B cell (primary cell): ENCODE measurements at regions not wholly inside any gene's neighbourhood (a gene's known extent, or its start where the extent isn't known, plus 50 kb on each side); places are given as distances from the start of the nearest gene placed in this dataset.

Experiments
- ATAC-seq: fragments of 200-7000 bp; cut with Tn5 transposase; one replicate; pipeline ENCODE4 v1.10.0; 2021; ENCODE audit warnings: low read depth, mild to moderate bottlenecking, moderate number of reproducible peaks, moderate library complexity
- CTCF ChIA-PET: fragments of 350-600 bp; sonication (Branson Sonifier 250); formaldehyde crosslinking; loops from one replicate; lab custom pipeline; 2021; ENCODE audit warnings: antibody characterized with exemption, inconsistent platforms; lab: Charles Lee
- POLR2A ChIA-PET: fragments of 350-600 bp; sonication (Branson Sonifier 250); formaldehyde crosslinking; loops from one replicate; lab custom pipeline; 2021; ENCODE audit warnings: antibody characterized with exemption; lab: Charles Lee
- DNase-seq: peaks from one replicate; pipeline ENCODE4 v3.0.0; 2013
- H2AFZ ChIP-seq: 2 replicates; pipeline ENCODE4 v1.6.1; 2012; ENCODE audit warnings: mild to moderate bottlenecking, low read depth, low read length; ENCODE audit not compliant: insufficient read depth, poor library complexity, severe bottlenecking
- H3K27ac ChIP-seq, 2 donors: 1 replicate in 1 of 2; 2 replicates in 1 of 2; pipeline ENCODE4 v1.5.1; 2012 to 2013; ENCODE audit warnings: low read length in 2 of 2, mild to moderate bottlenecking in 2 of 2, moderate library complexity in 1 of 2
- H3K27me3 ChIP-seq, 4 experiments: fragments of 200-600 bp in 1 of 4; sonication (generic) in 1 of 4; replicated peaks in 1 of 4; 1 replicate in 2 of 4; 2 replicates in 2 of 4; pipeline versions ENCODE4 v1.6.1 to v1.7.0; 2013 to 2016; ENCODE audit warnings: low read length in 3 of 4, mild to moderate bottlenecking in 2 of 4, mixed read lengths in 1 of 4, moderate library complexity in 1 of 4; ENCODE audit not compliant: insufficient read depth in 4 of 4, control insufficient read depth in 3 of 4; ENCODE audit errors: control extremely low read depth in 1 of 4
- H3K36me3 ChIP-seq, 2 experiments: replicated peaks in 1 of 2; 1 replicate in 1 of 2; 2 replicates in 1 of 2; pipeline versions ENCODE4 v1.6.1 to v1.7.1; 2013; ENCODE audit warnings: low read length in 1 of 2; ENCODE audit not compliant: insufficient read depth in 2 of 2, control insufficient read depth in 1 of 2; ENCODE audit errors: control extremely low read depth in 1 of 2, extremely low read depth in 1 of 2
- H3K4me1 ChIP-seq, 2 donors: fragments of 200-600 bp in 1 of 2; sonication (generic) in 1 of 2; 1 replicate in 1 of 2; 2 replicates in 1 of 2; pipeline versions ENCODE4 v1.5.1 to v1.6.1; 2013 to 2017; ENCODE audit warnings: low read length in 2 of 2; ENCODE audit not compliant: control insufficient read depth in 2 of 2, insufficient read depth in 2 of 2
- H3K4me2 ChIP-seq: replicated peaks from 2 replicates; pipeline ENCODE3; 2012; ENCODE audit warnings: mild to moderate bottlenecking, low read depth, low read length; ENCODE audit not compliant: poor library complexity, severe bottlenecking
- H3K4me3 ChIP-seq, 5 experiments: fragments of 200-600 bp in 1 of 5; sonication (generic) in 1 of 5; 1 replicate in 3 of 5; 2 replicates in 2 of 5; pipeline versions ENCODE4 v1.5.1 to v1.7.0; 2011 to 2016; ENCODE audit warnings: low read length in 4 of 5, mild to moderate bottlenecking in 4 of 5, low read depth in 2 of 5, control low read depth in 1 of 5, moderate library complexity in 1 of 5; ENCODE audit not compliant: insufficient read depth in 1 of 5; ENCODE audit errors: control extremely low read depth in 1 of 5, extremely low read depth in 1 of 5
- H3K79me2 ChIP-seq: fragments of 200-600 bp; sonication (generic); one replicate; pipeline ENCODE4 v1.6.0; 2016; ENCODE audit warnings: low read length; ENCODE audit not compliant: control insufficient read depth, insufficient read depth
- H3K9ac ChIP-seq: fragments of 200-600 bp; sonication (generic); 2 replicates; pipeline ENCODE4 v1.6.1; 2017; ENCODE audit warnings: mild to moderate bottlenecking, low read length, moderate library complexity
- H3K9me3 ChIP-seq, 3 donors: one replicate each; pipeline versions ENCODE4 v1.6.1 to v1.7.1; 2013; ENCODE audit warnings: low read length in 2 of 3; ENCODE audit not compliant: control insufficient read depth in 2 of 3, insufficient read depth in 1 of 3; ENCODE audit errors: control extremely low read depth in 1 of 3
- H4K20me1 ChIP-seq: 2 replicates; pipeline ENCODE4 v1.6.0; 2012; ENCODE audit warnings: mild to moderate bottlenecking, low read length; ENCODE audit not compliant: insufficient read depth, control insufficient read depth, poor library complexity, severe bottlenecking
- H3K27ac Mint-ChIP-seq: one replicate; pipeline ENCODE4 v1.8.0; 2021; ENCODE audit warnings: mixed read lengths
- H3K27me3 Mint-ChIP-seq: one replicate; pipeline ENCODE4 v1.8.0; 2021; ENCODE audit warnings: mixed read lengths
- H3K4me1 Mint-ChIP-seq: one replicate; pipeline ENCODE4 v1.8.0; 2021; ENCODE audit warnings: mixed read lengths
- H3K4me3 Mint-ChIP-seq: one replicate; pipeline ENCODE4 v1.8.0; 2021; ENCODE audit warnings: mixed read lengths
- H3K9me3 Mint-ChIP-seq: one replicate; pipeline ENCODE4 v1.8.0; 2022; ENCODE audit warnings: mixed read lengths; ENCODE audit not compliant: insufficient read depth
- EZH2 ChIP-seq: IDR thresholded peaks from 2 replicates; pipeline ENCODE4 v1.6.1; 2012; ENCODE audit warnings: borderline replicate concordance, low read depth, mild to moderate bottlenecking, moderate library complexity, low read length; ENCODE audit not compliant: insufficient read depth, poor library complexity, severe bottlenecking
- WGBS: methylation state at CpG from one replicate; pipeline ENCODE4 v1.1.5; 2013; ENCODE audit warnings: missing lambda C conversion rate; ENCODE audit not compliant: insufficient coverage; 5-methylcytosine and 5-hydroxymethylcytosine counted together
- intact Hi-C: fragments of 100-400 bp; cut with micrococcal nuclease; formaldehyde crosslinking; loops from one replicate; pipeline ENCODE4 v1.10.0; 2022
- TF ChIP-seq, protein P1 (sequence below): fragments of 200-600 bp; IDR thresholded peaks from one replicate; pipeline ENCODE4 v1.8.0; 2022; ENCODE audit warnings: antibody characterized with exemption, mild to moderate bottlenecking

DNA sequence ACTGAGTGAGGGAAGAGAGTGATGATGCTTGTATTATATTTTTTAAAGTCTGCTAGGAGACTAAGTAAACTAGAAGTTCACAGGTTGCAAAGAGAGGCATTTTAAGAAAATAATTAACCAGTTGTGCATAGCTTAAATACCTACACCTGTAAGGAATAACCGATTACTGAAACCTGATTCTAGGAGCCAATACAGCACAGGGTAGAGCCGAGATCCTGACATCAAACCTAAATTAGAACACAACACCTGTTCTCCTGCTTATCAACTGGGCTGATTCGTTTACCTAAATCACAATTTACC is 54.8 kb downstream of the EPRS1 start:
- Histone ChIP-seq H3K36me3 (peaks cover 10 to 41% of the 10 kb centered on the region in 2 experiments), H3K4me1 (peaks cover 3 to 4% of the 10 kb centered on the region in 2 donors), H3K4me2 (no peak overlapping the region), H3K79me2 (no peaks in the 10 kb centered on the region), H3K27me3 (no peaks in the 10 kb centered on the region), H2AFZ (no peak overlapping the region), H3K27ac (no peak overlapping the region), H4K20me1 (no peaks in the 10 kb centered on the region), H3K4me3 (no peak overlapping the region), H3K9me3 (no peaks in the 10 kb centered on the region), H3K9ac (no peak overlapping the region)
- no peak overlapping the region for H3K4me3 Mint-ChIP-seq
- CTCF ChIA-PET = interaction anchor here (0.7 to 2.7 kb wide), 7 partner anchors 12 to 135 kb away, joined by 3 to 15 read pairs (median 4); no protein-coding TSS in a partner anchor
- H3K9me3 Mint-ChIP-seq = no peaks in the 10 kb centered on the region
- no peaks in the 10 kb centered on the region for H3K27me3 Mint-ChIP-seq
- DNase-seq (no peak), ATAC-seq (no peak)
- POLR2A ChIA-PET = no interaction called here
- no peak overlapping the region for H3K27ac Mint-ChIP-seq
- WGBS = 79% methylated on average over 2 of the region's 3 CpGs
- TF ChIP-seq, protein P1, sequence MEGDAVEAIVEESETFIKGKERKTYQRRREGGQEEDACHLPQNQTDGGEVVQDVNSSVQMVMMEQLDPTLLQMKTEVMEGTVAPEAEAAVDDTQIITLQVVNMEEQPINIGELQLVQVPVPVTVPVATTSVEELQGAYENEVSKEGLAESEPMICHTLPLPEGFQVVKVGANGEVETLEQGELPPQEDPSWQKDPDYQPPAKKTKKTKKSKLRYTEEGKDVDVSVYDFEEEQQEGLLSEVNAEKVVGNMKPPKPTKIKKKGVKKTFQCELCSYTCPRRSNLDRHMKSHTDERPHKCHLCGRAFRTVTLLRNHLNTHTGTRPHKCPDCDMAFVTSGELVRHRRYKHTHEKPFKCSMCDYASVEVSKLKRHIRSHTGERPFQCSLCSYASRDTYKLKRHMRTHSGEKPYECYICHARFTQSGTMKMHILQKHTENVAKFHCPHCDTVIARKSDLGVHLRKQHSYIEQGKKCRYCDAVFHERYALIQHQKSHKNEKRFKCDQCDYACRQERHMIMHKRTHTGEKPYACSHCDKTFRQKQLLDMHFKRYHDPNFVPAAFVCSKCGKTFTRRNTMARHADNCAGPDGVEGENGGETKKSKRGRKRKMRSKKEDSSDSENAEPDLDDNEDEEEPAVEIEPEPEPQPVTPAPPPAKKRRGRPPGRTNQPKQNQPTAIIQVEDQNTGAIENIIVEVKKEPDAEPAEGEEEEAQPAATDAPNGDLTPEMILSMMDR = no peak
- TF ChIP-seq EZH2 = no peak
- peaks cover 38% of the 10 kb centered on the region for H3K4me1 Mint-ChIP-seq
- intact Hi-C loops = loop anchor here (5.0 kb wide), 1 partner anchor 786 kb away; no protein-coding TSS in a partner anchor

DNA sequence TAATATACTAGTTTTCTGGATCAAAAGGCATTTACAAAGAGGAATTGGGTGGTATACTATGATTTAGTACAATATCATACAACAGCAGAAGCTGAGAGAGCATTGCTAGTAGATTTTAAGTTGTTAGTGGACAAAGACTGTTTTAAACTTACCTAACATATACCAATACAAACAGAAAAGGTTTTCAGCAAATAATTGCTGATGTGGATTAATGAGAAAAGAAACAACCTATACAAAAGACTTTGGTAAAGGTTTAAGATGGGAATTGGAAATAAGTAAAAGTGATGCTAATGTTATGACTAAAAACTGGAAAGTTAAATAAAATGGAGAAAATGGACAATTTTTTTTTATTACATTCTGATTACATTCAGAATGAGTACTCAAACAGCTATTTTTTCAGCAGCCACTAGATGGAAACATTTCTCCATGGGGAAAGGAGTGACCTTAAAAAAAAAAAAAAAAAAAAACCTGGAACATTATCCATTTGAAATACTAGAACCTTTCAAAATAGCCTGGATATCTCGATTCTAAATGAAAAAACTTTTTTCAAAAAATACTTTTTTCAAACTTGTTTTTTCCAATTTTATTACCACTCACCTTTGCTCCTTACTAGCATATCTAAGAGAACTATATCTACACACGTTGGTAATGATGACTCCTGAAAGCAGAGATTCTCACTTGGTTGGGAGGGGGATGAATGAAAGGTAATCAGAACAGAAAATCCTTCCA is 55.4 kb downstream of the EPRS1 start:
- peaks cover 13 to 41% of the 10 kb centered on the region in 2 experiments for H3K36me3 ChIP-seq
- H3K4me1 ChIP-seq = peaks cover 4% of the 10 kb centered on the region in 2 donors
- POLR2A ChIA-PET = interaction anchor here (0.7 kb wide), 1 partner anchor 176 kb away, joined by 8 read pairs; no protein-coding TSS in a partner anchor
- CTCF ChIA-PET = interaction anchor here (0.6 to 2.7 kb wide), 11 partner anchors 11 to 229 kb away, joined by 3 to 15 read pairs (median 4); no protein-coding TSS in a partner anchor
- DNase-seq (peak; percentile 24), ATAC-seq (no peak)
- H3K4me3 ChIP-seq = no peak overlapping the region
- Mint-ChIP-seq H3K9me3 (no peaks in the 10 kb centered on the region), H3K4me3 (no peak overlapping the region), H3K27ac (no peak overlapping the region), H3K4me1 (peaks cover 40% of the 10 kb centered on the region), H3K27me3 (no peaks in the 10 kb centered on the region)
- no peaks in the 10 kb centered on the region for H3K9me3 ChIP-seq
- H2AFZ ChIP-seq = no peak overlapping the region
- intact Hi-C loops = loop anchor here (5.0 kb wide), 1 partner anchor 786 kb away; no protein-coding TSS in a partner anchor
- H3K9ac ChIP-seq = no peak overlapping the region
- H3K27me3 ChIP-seq = no peaks in the 10 kb centered on the region
- WGBS = 60% methylated on average over 1 of the region's 2 CpGs
- H3K27ac ChIP-seq = no peak overlapping the region
- H4K20me1 ChIP-seq = no peaks in the 10 kb centered on the region
- no peak for TF ChIP-seq EZH2
- TF ChIP-seq, protein P1 = peak; percentile 72
- no peaks in the 10 kb centered on the region for H3K79me2 ChIP-seq
- H3K4me2 ChIP-seq = no peak overlapping the region
